NCI-H1694 (cell line): ENCODE measurements at regions not wholly inside any gene's neighbourhood (a gene's known extent, or its start where the extent isn't known, plus 50 kb on each side); places are given as distances from the start of the nearest gene placed in this dataset.

Source experiments
- DNase-seq: peaks from one replicate; lab custom pipeline; 2025; lab: John Stamatoyannopoulos, UW

DNA sequence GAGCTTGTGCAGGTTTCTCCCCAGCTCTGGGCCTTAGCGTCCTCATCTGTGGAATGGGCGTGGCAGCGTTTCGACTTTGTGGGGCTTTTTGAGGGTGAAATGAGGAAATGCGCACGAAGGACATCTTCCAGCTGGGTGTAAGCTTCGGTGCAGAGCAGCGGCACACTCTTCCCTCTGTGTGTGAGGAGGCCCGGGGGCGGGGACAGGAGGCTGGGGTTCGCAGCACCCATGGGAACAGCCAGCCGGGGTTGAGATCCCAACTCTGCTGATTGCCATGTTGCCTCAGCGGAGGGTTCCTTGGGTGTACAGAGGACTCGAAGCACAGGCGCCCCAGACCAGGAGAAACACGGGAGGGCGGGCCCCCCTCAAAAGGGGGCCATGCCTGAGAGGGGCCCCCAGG lies 265.6 kb downstream of the NSG2 start:
- no peak for DNase-seq

DNA sequence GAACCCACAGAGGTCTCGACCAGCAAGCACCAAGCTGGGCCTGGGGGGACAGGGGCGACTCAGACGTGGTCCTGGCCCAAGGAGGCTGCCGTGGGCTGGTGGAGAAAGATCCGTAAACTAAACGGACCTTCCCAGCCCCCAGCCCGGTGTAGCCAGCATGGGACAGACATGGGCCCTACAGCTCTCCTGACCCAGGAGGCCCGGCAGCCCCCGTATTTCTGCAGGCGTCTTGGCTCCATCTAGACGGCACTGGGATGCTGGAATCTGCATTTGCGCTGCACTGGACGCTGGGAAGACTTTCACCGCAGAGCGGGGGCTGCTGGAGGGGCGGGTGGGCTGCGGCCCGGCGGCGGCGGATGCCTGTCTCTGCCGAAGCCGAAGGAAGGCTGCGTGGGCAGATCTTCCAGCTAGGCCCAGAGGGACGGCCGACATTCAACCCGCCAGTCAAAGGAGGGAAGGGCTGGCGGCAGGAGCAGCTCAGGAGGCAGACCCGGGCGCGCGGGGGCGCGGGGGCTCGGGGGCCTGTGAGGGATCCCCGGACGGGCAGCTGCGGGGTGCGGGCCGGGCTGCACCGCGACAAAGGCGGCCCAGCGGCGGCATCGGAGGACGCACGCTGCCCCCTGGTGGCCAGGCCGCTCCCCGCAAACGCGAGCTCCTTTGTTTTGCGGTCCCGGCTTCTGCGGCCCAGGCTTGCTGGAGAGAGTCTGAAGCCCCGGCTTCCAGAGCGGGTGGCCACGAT lies 266.2 kb downstream of the NSG2 start:
- DNase-seq, result no peak

DNA sequence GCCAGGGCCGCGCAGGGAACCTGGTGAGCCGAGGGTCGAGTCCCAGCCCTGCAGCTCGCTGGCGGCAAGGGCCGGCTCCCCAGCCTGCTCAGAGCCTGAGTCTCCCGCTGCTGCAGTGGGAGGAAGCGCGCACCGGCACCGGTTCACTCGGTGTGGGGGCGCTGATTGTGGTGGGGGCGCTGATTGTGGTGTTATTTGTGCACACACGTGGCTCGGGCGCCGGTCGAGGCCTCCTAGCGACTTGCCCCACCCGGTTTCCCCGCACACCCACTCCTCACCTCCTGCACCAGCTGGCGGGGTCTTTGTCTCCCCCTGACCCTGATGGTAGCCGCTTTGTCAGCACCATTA lies 266.7 kb downstream of the NSG2 start:
- DNase-seq, result no peak

DNA sequence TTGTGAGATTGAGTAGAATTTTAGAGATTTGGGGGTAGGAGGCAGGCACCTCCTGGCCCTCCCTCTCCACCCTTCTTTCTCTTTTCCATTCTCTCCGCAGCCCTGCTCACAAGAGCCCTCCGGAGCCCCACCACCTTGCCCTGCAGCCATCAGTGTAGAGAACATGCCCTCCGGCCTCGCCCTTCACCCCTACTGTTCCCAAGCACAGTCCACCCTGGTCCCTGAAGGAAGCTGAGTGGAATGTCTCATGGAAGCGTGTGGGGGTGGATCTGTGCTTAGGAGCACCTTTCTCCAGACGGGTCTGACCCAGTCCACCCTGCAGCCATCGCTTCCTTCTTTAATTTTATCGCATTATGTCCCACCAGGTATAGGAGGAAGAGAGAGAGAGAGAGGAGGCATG lies 267.1 kb downstream of the NSG2 start:
- no peak for DNase-seq

DNA sequence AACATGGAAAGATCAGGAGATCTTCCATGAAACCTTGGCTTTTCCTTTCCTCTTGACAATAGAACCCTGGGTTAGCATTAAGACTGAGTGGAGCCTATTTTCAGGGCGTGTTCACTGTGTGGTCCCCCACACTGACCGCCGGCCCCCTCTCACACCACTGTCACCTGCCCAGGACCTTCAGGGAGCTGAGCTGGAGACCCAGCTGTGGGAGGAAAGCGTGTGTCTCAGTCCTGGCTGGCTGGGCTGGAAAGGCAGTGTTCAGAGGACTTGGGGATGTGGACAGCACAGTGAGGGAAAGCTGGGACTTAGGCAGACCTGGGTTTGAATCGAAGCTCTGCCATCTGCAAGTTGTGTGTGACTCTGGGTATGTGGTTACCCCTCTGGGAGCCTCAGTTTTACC lies 268.1 kb downstream of the NSG2 start:
- no peak for DNase-seq

DNA sequence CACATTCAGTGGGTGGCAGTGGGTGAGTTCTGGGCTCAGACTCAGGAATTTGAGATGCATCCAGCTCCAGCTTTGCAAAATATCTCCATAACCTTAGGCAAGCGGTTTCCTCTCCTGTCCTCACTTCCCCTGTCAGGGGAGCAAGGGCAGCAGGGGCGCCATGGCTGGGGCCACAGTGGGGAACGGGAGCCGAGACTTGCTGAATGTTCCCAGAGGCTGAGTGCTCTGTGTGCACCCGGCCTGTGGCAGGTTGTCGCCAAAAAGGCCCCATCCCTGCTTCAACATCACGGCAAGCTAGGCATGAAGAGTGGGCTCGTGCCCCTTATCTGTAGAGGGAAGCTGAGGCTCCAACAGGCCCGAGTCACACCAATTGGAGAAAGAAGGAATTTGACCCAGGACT lies 268.8 kb downstream of the NSG2 start:
- no peak for DNase-seq

DNA sequence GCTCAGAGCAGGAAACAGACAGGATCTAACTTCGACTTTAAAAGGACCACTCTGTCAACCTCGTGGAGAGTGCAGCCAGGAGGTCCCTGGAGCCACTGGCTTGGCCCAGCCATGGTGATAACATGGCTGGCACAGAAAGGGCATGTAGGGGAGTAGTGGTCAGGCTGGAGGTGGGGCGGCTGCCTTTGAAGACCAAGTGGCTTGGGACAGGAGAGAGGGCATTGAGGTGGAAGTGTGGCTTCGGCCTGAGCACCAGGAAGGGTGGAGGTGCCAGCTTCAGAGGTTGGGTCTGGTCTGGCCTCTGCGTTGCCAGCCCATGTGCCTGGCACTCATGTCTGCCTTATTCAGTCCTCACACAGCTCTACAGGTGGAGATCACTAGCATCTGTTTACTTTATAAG lies 270.0 kb downstream of the NSG2 start:
- no peak for DNase-seq

DNA sequence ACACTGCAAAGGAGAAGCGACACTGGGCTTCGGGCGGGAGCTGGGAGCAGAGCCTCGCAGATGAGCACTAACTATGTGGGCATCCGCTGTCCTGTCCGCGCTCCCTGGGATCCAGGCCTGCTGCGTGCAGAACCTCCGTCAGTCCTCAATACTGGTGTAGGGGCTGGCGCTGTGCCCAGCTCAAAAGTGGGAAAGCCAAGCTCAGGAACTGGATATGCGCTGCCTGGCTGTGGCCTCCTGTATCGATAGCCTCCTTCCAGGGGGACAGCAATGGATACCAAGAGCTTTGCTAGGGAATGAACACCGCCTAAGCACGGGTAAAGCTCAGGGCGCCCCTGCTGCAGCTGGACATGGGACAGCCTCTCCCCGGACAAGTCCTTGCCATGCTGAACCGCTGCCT lies 270.4 kb downstream of the NSG2 start:
- DNase-seq, result no peak

DNA sequence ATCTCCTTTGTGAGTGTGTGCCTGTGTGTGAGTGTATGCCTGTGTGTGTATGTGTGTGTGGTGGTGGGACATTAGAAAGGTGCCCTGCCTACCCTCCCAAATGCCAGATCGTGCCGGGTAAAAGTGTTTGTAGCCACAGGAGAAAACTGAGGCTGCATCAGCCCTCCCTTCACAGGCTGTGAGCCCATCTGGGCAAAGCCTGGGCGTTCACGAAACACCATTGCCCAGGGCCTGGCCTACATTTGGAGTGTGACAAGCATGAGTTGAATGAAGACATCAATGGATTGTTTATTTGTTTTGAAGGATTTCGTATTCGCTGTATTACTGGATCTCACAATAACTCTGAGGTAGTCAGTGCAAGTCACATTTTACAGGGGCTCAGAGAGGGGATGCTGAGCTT lies 270.8 kb downstream of the NSG2 start:
- no peak for DNase-seq

DNA sequence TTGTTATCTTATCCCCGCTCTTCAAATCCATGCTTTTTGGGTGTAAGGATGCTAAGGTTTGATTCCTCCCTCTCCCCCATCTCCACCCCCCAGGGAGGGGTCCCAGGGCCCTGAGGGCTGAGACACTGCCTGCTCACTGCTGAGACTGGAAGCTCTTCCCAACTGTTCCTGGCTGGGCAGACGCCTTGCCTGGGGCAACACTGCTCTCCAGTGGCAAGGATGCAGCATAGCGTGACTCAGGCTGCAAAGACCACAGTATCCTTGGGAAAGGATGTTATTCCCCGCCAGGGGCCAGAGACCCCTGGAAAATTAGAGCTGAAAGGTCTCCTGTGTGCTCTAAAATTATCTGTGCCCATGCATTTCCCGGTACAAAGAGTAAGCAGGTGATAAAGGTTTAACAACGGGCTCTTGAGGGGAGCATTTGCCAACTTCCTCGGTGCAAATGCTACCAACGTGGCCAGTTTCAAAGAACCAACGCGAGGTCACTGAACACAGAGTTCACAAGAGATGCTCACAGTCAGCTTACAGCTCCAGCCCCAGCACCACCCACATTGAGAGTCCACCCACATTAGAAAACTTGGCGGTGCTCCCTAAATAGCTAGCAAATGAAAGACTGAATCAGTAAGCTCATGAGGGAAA lies 271.9 kb downstream of the NSG2 start:
- peak; percentile 3 for DNase-seq

DNA sequence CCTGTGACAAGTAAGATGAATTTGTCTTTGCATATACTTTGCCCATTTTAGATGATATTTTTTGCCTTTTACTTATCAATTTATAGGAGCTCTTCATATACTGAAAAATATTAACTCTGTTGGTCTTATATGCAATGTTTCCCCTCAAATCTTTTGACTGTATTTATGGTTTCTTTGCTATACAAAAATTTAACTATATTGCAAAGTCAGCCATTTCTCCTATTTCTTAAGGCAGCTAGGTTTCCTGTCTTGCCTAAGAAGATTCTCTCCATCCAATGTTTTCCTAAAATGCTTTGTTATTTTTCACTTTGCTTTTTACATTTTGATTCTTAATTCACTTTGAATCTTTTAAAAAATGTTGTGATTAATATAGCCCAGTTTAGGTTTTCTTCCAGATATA lies 273.1 kb downstream of the NSG2 start:
- DNase-seq, result no peak

DNA sequence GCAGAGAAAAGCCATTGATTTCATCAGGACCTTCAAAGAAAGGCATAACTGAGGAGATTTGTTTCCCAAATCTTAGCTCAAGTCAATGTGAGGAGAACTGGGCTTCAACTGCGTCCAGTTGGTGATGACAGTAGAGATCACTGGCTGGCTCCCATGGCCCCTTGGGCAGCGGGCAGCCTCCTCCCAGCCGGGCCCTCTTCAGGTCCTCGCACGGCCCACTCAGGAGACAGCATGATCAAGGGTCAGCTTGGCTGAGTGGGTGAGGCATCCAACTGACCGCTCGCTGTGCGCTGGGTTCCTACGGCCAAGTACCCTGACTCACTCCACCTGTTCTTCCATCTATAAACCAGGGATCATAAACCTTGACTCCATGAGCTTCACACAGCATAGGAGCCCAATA lies 274.0 kb downstream of the NSG2 start:
- DNase-seq, result no peak

DNA sequence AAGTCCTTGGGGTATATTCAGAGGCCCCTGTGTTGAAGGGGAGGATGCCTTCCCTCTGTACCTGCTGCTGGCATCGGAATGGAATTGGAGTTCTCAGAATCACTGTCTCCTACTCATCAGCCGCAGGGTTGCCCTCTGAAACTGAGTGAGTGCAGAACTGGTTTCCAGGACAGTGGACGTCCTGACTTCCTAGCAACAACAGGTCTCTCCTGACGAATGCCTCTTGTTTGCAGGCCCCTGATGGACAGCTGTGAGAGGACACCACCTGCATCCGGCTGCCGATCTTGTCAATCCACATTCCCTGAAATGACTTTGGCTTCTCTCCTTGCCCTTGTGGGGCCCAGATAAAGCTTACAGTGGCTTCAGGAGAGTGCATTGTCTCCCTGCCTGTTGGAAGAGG lies 274.5 kb downstream of the NSG2 start:
- DNase-seq, result no peak

DNA sequence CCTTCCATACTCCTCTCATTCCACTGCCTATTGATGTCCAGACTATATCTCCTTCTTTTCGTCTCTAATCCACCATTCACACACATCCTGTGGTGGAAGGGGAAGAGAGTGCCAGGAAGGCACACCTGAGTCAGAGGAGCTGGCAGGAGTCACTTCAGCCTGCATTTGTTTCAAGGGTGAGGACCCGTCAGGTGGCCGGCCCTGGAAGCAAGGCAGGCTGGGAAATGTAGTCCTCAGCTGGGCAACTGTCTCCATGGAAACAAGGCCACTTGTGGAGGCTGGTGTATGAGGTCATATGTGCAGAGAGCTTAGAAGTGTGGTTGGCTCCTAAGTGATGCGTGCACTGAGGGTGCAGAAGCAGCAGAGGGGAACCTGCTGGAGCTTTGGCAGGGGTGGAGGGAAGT lies 278.4 kb downstream of the NSG2 start:
- no peak for DNase-seq

DNA sequence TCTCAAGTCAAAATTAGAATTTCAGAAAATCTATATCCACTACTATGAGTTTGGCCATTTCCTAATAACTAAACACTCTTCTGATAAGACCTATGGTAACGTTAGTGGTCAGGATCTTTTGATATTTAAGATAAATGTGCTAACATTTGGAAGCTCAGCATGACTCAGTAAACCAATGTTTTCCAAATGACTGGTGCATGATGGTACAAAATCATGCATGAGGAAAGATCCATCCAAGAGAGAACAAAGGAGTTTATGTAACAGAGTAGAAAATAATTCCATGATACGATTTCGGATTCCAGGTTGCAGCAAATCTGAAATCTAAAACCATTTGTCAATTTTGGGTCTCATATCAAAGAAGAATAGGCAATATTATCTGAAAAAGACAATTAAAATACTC lies 279.2 kb downstream of the NSG2 start:
- no peak for DNase-seq

DNA sequence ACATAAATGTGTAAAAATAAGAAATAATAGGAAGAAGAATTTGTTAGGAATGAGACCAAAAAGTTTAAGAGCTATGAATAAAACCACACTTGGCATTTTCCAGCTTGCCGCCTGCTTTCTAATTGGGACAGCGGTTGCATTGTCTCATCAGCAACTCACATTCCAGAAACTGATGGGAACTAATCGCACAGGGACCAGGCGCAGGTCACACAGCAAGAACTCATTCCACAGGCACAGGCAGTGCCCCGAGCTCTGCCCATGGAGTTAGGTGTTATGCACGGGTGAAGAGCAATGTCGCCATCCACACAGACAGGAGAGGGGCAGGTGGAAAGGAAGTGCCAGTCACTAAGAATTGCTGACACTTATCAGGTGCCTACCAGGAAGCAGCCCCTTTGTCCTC lies 279.9 kb downstream of the NSG2 start:
- no peak for DNase-seq

DNA sequence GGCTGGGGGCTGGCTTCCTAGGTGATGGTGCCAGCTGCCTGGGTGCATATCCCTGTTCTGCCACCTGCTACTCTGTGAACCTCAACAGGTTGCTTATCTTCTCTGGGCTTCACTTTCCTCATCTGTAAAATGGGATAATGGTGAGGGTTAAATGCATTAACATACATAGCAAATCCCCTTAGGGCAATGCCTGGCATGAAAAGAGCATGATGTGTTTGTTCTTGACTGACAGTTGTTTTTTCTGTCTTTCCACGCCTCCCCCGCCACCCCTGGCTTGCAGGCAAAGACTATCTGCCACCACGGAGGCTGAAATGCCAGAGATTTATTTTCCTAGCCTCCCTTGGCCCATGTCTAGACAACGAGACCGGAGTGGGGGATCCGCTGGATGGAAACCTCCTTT lies 280.5 kb downstream of the NSG2 start:
- no peak for DNase-seq

DNA sequence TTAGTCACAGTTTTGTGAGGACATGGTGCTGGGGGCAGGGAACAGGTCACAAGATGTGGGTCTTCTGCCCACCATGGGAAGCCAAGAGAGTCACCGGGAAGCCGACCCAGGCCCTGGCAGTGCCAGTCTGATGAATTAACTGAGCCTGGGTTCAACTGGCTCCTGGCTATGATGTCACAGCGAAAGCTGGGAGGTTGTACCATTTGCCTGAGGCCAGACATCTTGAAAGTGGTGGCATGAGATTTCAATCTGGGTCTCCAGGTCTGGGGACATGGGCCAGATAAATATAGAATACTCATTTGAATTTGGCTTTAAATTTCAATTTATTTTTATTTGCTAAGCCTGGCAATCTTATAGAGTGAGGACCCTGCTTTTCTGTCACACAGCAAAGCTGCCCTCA lies 280.9 kb downstream of the NSG2 start:
- no peak for DNase-seq

DNA sequence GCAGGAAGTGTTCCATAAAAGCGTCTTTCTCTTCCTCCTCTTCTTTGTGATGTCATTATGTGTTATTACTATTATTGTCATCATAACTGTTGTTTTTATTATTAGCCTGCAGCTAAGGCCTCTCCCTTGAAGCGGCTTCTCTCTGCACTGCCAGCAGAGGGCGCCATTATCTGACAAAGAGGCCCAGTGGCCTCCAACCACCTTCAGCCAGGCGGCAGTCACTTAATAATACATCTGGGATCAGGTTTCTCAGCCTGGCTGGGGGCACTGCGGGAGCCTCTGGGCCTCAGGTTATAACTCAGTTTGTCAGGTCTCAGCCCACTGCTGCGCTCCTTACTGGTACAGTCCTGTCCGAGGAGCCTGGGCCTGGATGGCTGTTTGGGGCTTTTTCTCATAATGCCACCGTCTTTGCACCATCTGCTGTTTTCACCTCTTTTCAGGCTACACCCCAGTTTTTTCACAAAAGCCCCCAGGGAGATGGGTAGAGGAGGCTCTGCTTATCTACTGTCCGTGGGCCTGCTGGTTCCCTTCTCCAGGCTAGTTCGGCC lies 281.9 kb downstream of the NSG2 start:
- peak; percentile 12 for DNase-seq

DNA sequence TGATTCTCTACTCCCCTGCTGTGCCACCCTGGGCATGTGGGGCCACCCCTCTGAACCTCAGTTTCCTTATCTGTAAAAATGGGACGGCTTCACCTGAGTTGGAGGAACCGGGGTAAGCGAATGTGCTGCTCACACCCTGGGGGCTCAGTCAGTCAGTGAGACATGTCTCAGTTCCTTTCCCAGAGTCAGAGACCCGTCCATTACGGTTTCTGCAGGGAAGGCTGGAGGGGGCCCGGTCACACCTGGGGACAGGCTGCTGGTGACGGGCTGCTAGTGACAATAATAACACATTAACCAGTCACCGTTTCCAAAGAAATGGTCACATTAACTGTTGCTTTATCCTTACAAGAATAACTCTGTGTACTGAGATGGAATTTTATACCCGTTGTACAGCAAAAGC lies 282.4 kb downstream of the NSG2 start:
- DNase-seq, result no peak

DNA sequence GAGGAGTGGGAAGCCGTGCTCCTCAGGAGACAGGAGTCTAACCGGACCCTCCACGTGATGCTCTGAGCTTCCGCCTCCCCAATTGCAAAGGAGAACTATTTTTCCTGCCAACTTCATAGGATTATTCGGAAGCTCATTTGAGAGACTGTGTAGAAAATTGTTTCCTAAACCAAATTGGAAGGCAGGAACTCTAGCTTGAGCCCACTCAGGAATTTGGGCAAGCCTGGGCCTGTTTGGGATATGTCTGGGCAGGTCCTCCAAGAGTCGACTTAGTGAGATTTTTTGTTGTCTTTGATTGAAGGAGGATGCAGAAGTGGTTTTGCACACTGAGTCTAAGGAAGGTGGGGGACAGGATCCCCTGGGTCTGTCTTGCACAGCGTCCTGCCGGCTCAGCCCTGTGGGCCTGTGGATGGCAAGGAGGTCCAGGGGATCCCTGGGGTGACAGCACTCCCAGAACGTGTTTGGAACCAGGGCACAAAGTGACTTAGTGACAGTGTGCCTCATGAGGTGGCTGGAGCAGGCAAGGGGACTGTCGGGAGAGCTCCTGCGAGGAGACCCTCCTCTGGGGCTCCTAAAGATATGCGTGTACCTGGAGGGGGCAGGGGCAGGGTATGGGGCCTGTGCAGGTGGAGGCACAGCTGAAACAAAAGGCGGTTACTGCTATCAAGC lies 283.3 kb downstream of the NSG2 start:
- DNase-seq, result no peak

DNA sequence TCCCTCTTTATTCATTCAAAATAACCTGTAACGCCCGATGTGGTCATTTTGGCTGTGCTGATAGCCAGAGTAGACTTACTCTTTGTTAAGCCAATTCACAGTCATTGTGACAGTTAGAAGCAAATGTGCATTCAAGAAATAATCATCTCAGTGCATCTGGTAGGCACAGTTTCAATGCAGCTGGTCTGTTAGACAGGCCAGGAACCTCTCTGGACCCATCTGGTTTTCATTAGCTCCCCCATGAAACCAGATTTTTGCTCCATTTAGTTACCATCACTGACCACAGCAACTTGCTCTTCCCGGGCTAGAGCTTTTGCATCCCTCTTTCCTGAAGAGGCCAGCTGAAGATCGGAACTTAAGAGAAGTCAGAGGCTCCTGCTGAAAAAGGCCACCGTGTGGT lies 284.2 kb downstream of the NSG2 start:
- no peak for DNase-seq

DNA sequence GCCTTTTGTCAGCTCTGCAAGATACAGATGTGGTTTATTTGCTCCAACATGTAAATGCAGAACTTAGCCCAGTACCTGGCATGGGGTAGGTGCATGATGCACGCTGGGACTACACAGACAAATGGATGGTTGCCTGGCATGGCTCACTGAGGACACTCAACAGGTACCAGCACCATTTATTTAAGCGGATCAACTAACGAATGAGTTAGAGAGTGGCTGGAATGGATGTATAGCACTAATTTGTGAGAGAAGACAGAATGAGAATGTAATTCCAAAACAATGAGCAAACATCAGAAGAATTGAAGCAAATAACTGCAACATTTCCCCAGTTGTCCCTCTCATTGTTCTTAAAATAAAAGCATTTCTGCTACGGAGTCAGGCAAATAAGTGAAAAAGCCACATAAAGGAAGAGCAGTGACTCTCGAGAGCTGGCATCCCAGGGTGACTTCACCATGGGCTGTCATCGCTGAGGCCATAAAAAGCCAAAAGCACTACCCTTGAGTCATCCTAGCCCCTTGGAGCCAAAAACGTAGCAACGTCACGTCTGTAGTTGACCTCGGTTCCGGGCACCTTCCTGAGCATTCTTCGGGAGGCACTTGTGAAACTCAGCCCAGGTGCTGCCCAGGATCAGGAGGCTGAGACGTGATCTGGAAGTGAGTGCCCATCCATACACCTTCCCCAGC lies 290.3 kb downstream of the NSG2 start:
- no peak for DNase-seq
